DND-41 (cell line): ENCODE measurements at regions not wholly inside any gene's neighbourhood (a gene's known extent, or its start where the extent isn't known, plus 50 kb on each side); places are given as distances from the start of the nearest gene placed in this dataset.

Experiments used
- ATAC-seq: fragments of 200-7000 bp; cut with Tn5 transposase; 3 replicates; pipeline ENCODE4 v1.9.1; 2021; ENCODE audit warnings: low read depth; ENCODE audit not compliant: insufficient read depth
- DNase-seq: peaks from one replicate; pipeline ENCODE4 v3.0.0-alpha.2; 2020
- H2AFZ ChIP-seq: 2 replicates; pipeline ENCODE4 v1.6.0; 2012; ENCODE audit warnings: low read depth, low read length
- H3K27ac ChIP-seq: 2 replicates; pipeline ENCODE4 v1.5.1; 2012; ENCODE audit warnings: low read length, inconsistent platforms
- H3K27me3 ChIP-seq: fragments of 200-600 bp; sonication (generic); 2 replicates; pipeline ENCODE4 v1.6.0; 2012; ENCODE audit warnings: low read length, mild to moderate bottlenecking, inconsistent platforms; ENCODE audit not compliant: insufficient read depth, poor library complexity
- H3K36me3 ChIP-seq: 2 replicates; pipeline ENCODE4 v1.5.1; 2012; ENCODE audit warnings: low read length, inconsistent platforms; ENCODE audit not compliant: insufficient read depth
- H3K4me1 ChIP-seq: 2 replicates; pipeline ENCODE4 v1.5.1; 2012; ENCODE audit warnings: mild to moderate bottlenecking, low read length; ENCODE audit not compliant: insufficient read depth
- H3K4me2 ChIP-seq: 2 replicates; pipeline ENCODE4 v1.6.0; 2012; ENCODE audit warnings: mild to moderate bottlenecking, moderate library complexity, low read length, inconsistent platforms; ENCODE audit not compliant: insufficient read depth
- H3K4me3 ChIP-seq, 2 experiments: fragments of 200-600 bp in 1 of 2; shearing (Covaris generic) in 1 of 2; 2 replicates each; pipeline ENCODE4 v1.5.1; 2012 to 2016; ENCODE audit warnings: inconsistent platforms in 2 of 2, low read length in 2 of 2, mild to moderate bottlenecking in 2 of 2, low read depth in 1 of 2, moderate library complexity in 1 of 2
- H3K79me2 ChIP-seq: 2 replicates; pipeline ENCODE4 v1.6.0; 2012; ENCODE audit warnings: low read length, inconsistent platforms; ENCODE audit not compliant: insufficient read depth
- H3K9ac ChIP-seq: 2 replicates; pipeline ENCODE4 v1.6.0; 2012; ENCODE audit warnings: low read depth, mild to moderate bottlenecking, inconsistent platforms, low read length, moderate library complexity
- H3K9me3 ChIP-seq: 2 replicates; pipeline ENCODE4 v1.5.1; 2012; ENCODE audit warnings: low read length, moderate library complexity, mild to moderate bottlenecking, inconsistent platforms; ENCODE audit not compliant: insufficient read depth, severe bottlenecking
- H4K20me1 ChIP-seq: 2 replicates; pipeline ENCODE4 v1.6.0; 2012; ENCODE audit warnings: low read length; ENCODE audit not compliant: insufficient read depth
- CTCF ChIP-seq: IDR thresholded peaks from 2 replicates; pipeline ENCODE4 v1.5.1; 2012; ENCODE audit warnings: borderline replicate concordance, low read length, moderate library complexity, mild to moderate bottlenecking; ENCODE audit not compliant: poor library complexity, severe bottlenecking; ENCODE audit errors: extremely low read depth
- EZH2 ChIP-seq: IDR thresholded peaks from 3 replicates; pipeline ENCODE4 v1.6.1; 2012; ENCODE audit warnings: borderline replicate concordance, low read depth, mild to moderate bottlenecking, moderate library complexity, low read length, inconsistent platforms; ENCODE audit not compliant: severe bottlenecking

- Histone ChIP-seq H4K20me1 (no peaks in the 10 kb centered on the region), H3K4me1 (no peaks in the 10 kb centered on the region), H3K27ac (no peak overlapping the region), H3K9me3 (no peaks in the 10 kb centered on the region), H3K79me2 (no peaks in the 10 kb centered on the region), H2AFZ (no peak overlapping the region), H3K36me3 (no peaks in the 10 kb centered on the region), H3K4me2 (no peak overlapping the region), H3K9ac (no peak overlapping the region), H3K4me3 (no peak overlapping the region), H3K27me3 (no peaks in the 10 kb centered on the region)
- ATAC-seq (no peak), DNase-seq (no peak)
- TF ChIP-seq CTCF: no peak
- no peak for TF ChIP-seq EZH2
Observed at GRCh38 chr10:117470733-117471132, 71.8 kb upstream of the EMX2 start.

- no peaks in the 10 kb centered on the region for H3K79me2 ChIP-seq
- H3K9me3 ChIP-seq: no peaks in the 10 kb centered on the region
- no peak overlapping the region for H2AFZ ChIP-seq
- no peaks in the 10 kb centered on the region for H3K36me3 ChIP-seq
- no peaks in the 10 kb centered on the region for H3K27me3 ChIP-seq
- ATAC-seq: no peak
- no peaks in the 10 kb centered on the region for H3K4me1 ChIP-seq
- no peak overlapping the region for H3K4me3 ChIP-seq
- no peak for DNase-seq
- H3K4me2 ChIP-seq: no peak overlapping the region
- no peak overlapping the region for H3K27ac ChIP-seq
- TF ChIP-seq CTCF: no peak
- TF ChIP-seq EZH2: no peak
- H3K9ac ChIP-seq: no peak overlapping the region
- H4K20me1 ChIP-seq: no peaks in the 10 kb centered on the region
Observed at GRCh38 chr10:117468665-117469064, 73.9 kb upstream of the EMX2 start.

- Histone ChIP-seq H3K36me3 (no peaks in the 10 kb centered on the region), H3K79me2 (no peaks in the 10 kb centered on the region), H4K20me1 (no peaks in the 10 kb centered on the region), H3K4me3 (no peak overlapping the region), H3K9me3 (no peaks in the 10 kb centered on the region), H3K4me2 (no peak overlapping the region), H3K27ac (no peak overlapping the region), H2AFZ (no peak overlapping the region), H3K9ac (no peak overlapping the region), H3K27me3 (no peaks in the 10 kb centered on the region), H3K4me1 (no peaks in the 10 kb centered on the region)
- ATAC-seq (no peak), DNase-seq (no peak)
- TF ChIP-seq EZH2 (no peak), CTCF (no peak)
Observed at GRCh38 chr10:117464176-117464575, 78.4 kb upstream of the EMX2 start.

GRCh38 chr10:117463545-117463920 is 79.0 kb upstream of the EMX2 start:
- DNase-seq: no peak
- H3K4me1 ChIP-seq: no peaks in the 10 kb centered on the region
- H4K20me1 ChIP-seq: no peaks in the 10 kb centered on the region
- TF ChIP-seq EZH2 (no peak), CTCF (no peak)
- no peaks in the 10 kb centered on the region for H3K27me3 ChIP-seq
- no peak overlapping the region for H3K9ac ChIP-seq
- no peaks in the 10 kb centered on the region for H3K9me3 ChIP-seq
- no peak overlapping the region for H2AFZ ChIP-seq
- H3K4me3 ChIP-seq: no peak overlapping the region
- no peaks in the 10 kb centered on the region for H3K79me2 ChIP-seq
- ATAC-seq: no peak
- H3K27ac ChIP-seq: no peak overlapping the region
- H3K4me2 ChIP-seq: no peak overlapping the region
- H3K36me3 ChIP-seq: no peaks in the 10 kb centered on the region
